Muscle of arm (tissue), 1 donor: ENCODE measurements at regions not wholly inside any gene's neighbourhood (a gene's known extent, or its start where the extent isn't known, plus 50 kb on each side); places are given as distances from the start of the nearest gene placed in this dataset.
"Not testable (repeated sequence)": the region's sequence is repeated elsewhere in the genome, so short reads cannot be mapped to it uniquely, and the experiment has no call there.

Experiments used
- DNase-seq: peaks from one replicate; pipeline ENCODE4 v3.0.0-alpha.2; 2013

GRCh38 chr12:75872762-75873161 is 158.8 kb downstream of the PHLDA1 start:
- no peak for DNase-seq

- DNase-seq = no peak
These were observed 160.7 kb downstream of the PHLDA1 start for GRCh38 chr12:75870878-75871277.

- no peak for DNase-seq
These were observed 163.1 kb downstream of the PHLDA1 start for GRCh38 chr12:75868501-75868900.

GRCh38 chr12:75865315-75865714 is 166.3 kb downstream of the PHLDA1 start:
- no peak for DNase-seq

GRCh38 chr12:75864161-75864560 is 167.4 kb downstream of the PHLDA1 start:
- DNase-seq = no peak

- no peak for DNase-seq
These were observed 168.0 kb downstream of the PHLDA1 start for GRCh38 chr12:75863533-75863932.

GRCh38 chr12:75862692-75863471 is 168.7 kb downstream of the PHLDA1 start:
- no peak for DNase-seq

- DNase-seq = no peak
These were observed 171.7 kb downstream of the PHLDA1 start for GRCh38 chr12:75859868-75860267.

- no peak for DNase-seq
These were observed 175.3 kb downstream of the PHLDA1 start for GRCh38 chr12:75856235-75856634.

GRCh38 chr12:75855360-75855759 is 176.2 kb downstream of the PHLDA1 start:
- DNase-seq = no peak

- DNase-seq = no peak
These were observed 176.8 kb downstream of the PHLDA1 start for GRCh38 chr12:75854681-75855309.

GRCh38 chr12:75854137-75854536 is 177.4 kb downstream of the PHLDA1 start:
- not testable (repeated sequence) for DNase-seq

GRCh38 chr12:75853626-75854025 is 177.9 kb downstream of the PHLDA1 start:
- no peak for DNase-seq

- DNase-seq = no peak
These were observed 178.6 kb downstream of the PHLDA1 start for GRCh38 chr12:75852956-75853355.

- no peak for DNase-seq
These were observed 179.4 kb downstream of the PHLDA1 start for GRCh38 chr12:75852143-75852542.

- DNase-seq = no peak
These were observed 180.7 kb downstream of the PHLDA1 start for GRCh38 chr12:75850721-75851462.

GRCh38 chr12:75848961-75849360 is 182.6 kb downstream of the PHLDA1 start:
- no peak for DNase-seq

GRCh38 chr12:75848431-75848925 is 183.1 kb downstream of the PHLDA1 start:
- DNase-seq = peak; percentile 52

- no peak for DNase-seq
These were observed 185.5 kb downstream of the PHLDA1 start for GRCh38 chr12:75846102-75846501.

GRCh38 chr12:75844985-75845384 is 186.6 kb downstream of the PHLDA1 start:
- no peak for DNase-seq

- DNase-seq = no peak
These were observed 187.4 kb downstream of the PHLDA1 start for GRCh38 chr12:75844049-75844770.

GRCh38 chr12:75842090-75842489 is 189.5 kb downstream of the PHLDA1 start:
- DNase-seq = no peak
